GM19023 (cell line): ENCODE measurements at regions not wholly inside any gene's neighbourhood (a gene's known extent, or its start where the extent isn't known, plus 50 kb on each side); places are given as distances from the start of the nearest gene placed in this dataset.

Experiments used
- ATAC-seq: cut with Tn5 transposase; IDR thresholded peaks from one replicate; pipeline ENCODE4 v1.9.1; 2021; ENCODE audit warnings: mild to moderate bottlenecking, moderate library complexity; ENCODE audit not compliant: unreplicated experiment

- ATAC-seq, result no peak
Observed at GRCh38 chr9:105143136-105143430, 101.4 kb upstream of the SLC44A1 start.

GRCh38 chr9:105144076-105144475, 100.4 kb upstream of the SLC44A1 start:
- no peak for ATAC-seq

DNA sequence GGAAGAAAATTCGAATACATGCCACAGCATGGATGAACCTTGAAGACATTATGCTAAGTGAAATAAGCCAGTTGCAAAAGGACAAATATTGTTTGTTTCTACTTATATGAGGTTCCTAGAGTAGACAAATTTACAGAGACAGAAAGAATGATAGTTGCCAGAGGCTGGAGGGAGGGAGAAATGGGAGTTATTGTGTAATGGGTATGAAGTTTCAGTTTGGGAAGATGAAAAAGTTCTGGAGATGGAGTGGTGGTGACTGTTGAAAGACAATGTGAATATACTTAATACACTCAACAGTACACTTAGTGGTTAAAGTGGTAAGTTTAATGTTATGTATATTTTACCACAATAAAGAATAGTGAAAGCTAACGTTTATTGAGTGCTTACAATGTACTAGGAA, 99.6 kb upstream of the SLC44A1 start:
- ATAC-seq, result no peak

- ATAC-seq, result no peak
Observed at GRCh38 chr9:105146677-105147076, 97.8 kb upstream of the SLC44A1 start.

GRCh38 chr9:105147110-105147871, 97.2 kb upstream of the SLC44A1 start:
- no peak for ATAC-seq

GRCh38 chr9:105148328-105149006, 96.0 kb upstream of the SLC44A1 start:
- ATAC-seq, result no peak

DNA sequence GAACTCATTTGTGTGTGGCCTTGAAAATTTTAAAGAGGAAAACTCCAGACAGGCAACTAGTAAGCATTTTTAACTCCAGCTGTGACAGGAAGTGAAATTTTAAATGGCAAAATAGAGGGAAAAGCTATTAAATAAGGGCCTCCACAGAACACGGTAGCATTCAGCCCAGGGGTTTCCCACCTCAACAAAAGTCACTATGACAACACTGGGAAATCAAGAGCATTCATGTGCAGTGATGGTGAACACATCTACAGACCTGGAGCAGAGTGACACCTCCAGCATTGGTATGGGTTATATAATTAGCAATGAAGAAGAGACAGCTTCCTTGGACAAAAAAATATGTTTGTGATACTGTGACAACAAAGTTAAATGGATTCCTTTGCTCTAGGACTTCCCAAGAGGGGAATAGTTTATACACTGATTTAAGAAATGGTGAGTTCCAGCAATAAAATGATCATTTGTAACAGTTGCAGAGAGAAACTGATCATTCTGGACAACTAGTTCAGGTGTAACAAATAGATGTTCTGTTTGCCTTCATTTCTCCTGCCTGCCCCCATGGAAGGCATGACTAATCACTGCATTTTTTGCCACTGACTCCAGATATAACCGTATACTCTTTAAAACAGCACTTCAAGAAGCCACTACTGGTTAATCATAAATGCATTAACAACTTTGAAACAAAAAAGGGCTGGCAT, 93.3 kb upstream of the SLC44A1 start:
- peak; percentile 77 for ATAC-seq

DNA sequence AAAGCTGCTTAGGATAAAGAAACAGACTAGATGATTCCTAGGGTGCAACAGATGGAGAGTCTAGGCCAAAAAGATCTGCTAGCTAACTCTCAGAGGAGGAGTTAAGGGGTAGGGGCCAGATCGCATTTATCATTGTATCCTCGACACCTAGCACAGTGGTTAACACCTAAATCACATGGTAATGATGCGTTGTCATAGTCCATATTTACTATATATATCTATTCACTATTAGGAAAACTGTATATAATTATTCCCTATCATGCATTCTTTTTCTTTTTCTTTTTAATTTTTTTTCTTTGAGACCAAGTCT, 92.8 kb upstream of the SLC44A1 start:
- ATAC-seq, result no peak

DNA sequence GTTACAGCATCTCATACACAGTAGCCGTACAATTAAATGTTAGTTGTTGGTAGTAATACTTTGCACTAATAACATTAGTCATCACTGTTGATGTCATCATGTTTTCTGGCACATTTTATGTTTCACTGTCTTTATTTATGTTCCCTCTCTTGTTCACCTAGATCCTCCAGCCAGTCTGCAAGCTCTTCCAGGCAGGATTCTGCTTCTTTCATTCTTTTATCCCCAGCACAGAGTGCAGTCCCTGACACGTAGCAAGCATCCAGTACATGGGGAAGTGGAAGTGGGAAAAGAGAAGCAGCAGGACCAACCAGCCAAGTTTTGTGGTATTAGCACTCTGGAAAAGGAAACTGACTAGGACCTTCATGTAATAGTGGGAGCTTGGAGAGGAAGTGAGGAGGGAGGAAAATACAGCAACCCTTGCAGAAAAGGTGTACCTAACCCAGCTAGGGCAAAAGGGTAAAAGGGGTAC, 89.7 kb upstream of the SLC44A1 start:
- ATAC-seq, result no peak

DNA sequence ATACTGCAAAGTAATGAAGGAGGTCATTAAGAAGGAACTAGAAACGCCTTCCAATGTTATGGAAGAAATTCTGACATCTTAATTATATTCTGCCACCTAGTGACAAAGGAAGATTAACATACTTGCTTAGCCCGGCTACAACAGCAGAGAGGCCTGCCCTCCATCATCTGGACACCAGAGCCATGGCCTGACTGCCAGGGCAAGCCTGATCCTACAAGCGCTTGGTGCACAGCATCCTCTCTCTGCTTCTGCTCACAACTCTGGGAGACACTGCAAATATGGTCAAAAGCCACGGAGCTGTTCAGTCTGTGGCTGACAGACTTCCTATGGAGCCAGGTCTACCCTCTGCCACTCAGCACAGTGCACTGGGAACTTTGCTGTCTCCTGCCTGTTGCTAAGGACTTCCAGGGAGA, 87.3 kb upstream of the SLC44A1 start:
- ATAC-seq, result no peak

DNA sequence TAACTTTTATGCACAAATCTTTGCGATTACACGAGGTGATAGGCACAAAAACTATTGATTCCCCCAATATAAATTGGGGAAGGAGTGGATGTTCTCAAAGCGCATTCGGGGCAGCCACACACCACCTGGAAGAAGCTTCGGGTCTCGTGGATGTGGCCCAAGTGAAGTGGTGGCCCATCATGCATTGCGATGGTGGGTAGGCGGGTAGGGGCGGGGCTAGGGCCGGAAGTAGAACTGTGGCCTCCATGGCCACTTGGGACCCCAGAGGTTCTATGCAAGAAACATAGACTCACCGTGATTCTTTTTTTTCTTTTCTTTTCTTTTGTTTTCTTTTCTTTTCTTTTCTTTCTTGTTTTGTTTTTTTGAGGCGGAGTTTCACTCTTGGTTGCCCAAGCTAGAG, 86.4 kb upstream of the SLC44A1 start:
- ATAC-seq, result no peak

- ATAC-seq, result no peak
Observed at GRCh38 chr9:105158898-105159297, 85.6 kb upstream of the SLC44A1 start.

DNA sequence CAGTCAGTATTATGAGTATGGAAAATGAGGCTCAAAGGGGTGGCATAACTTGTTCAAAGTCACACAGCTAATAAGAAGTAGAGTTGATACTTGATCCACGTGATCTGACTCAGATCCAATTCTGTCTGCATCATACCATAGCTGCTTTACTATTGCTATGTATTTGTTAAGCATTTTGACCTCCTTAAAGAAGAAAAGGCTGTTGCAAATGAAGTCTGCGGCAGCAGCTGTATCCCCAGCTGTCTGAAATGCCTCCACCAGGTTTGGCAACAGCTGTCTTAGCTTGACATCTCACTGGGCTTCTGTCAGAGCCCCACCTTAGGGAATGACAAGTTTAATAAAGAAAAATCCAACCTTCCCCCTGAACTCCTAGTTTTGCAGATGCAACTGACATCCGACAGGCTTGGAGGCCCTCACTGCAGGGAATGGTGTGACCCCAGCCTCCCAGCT, 75.6 kb upstream of the SLC44A1 start:
- ATAC-seq, result no peak

- no peak for ATAC-seq
Observed at GRCh38 chr9:105171076-105171475, 73.4 kb upstream of the SLC44A1 start.

DNA sequence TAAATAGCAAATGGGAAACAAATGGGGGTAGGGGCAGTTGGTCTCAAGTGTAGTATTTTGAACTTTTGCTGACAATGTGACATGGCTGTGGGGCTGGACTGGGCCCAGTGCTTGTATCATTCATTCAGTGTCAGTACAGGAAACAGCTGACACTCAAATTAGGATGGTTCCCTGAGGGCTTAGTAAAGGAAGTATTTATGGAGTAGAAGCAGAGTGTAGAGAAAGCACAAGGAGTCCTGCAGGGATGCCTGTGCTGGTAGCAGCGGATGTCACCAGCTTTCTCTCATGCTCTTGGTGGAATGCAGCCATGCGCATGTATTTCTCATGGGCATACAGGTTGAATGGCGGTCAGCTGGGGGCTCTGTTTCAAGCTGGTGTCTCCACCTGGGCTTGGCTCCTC, 72.9 kb upstream of the SLC44A1 start:
- no peak for ATAC-seq

DNA sequence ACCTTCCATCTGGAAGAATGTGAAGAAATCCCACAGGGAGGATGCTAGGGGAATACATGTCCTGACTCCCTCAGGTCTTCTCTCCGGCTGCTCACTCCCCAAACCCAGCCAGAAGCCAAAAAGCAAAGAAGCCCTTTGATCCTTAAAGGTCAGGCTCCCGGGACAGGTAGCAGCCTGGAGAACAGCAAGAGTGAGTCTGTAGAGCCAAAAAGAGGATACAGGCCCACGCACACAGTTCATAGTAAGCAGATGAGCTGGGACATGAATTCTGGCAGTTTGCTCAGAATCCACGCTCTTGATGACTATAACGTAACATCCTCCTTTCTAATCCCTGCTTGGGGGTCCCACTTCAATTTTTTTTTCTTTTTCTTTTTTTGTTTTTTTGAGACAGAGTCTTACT, 72.0 kb upstream of the SLC44A1 start:
- ATAC-seq, result no peak

DNA sequence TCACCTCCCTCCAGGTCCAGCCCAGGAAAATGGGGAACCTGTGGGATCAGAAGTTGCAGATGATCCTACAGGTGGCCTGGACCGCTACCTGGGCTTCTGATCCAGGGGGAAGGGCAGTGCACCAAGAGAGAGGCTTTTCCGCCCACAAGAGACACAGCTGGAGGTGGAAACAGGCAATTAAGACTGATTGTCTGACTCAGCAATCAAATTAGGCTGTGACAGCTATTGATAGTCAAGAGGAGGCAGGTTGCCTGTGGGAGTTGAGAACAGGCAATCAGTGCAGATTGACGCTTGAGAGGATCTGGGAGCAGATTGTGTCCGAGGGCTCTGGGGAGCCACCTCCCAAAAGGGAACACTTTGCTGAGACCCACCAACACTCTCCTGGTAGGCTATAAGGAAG, 71.1 kb upstream of the SLC44A1 start:
- no peak for ATAC-seq

GRCh38 chr9:105173826-105174225, 70.6 kb upstream of the SLC44A1 start:
- no peak for ATAC-seq

DNA sequence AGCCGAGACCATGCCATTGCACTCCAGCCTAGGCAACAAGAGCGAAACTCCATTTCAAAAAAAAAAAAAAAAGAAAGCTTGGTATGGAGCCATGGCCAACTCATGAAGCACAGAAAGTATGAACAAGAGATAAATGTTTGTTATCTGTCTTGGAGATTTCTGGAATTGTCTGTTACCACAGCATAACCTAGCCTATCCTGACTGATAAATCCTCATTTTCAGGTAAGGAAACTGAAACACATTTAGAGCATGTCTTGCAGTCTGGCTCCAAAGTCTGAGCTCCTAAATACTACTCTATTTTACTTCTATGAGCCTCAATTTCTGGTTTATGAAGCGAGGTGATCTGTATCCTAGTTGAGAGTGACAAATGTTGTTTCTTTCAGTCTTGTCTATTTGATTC, 68.3 kb upstream of the SLC44A1 start:
- ATAC-seq, result no peak

- no peak for ATAC-seq
Observed at GRCh38 chr9:105178076-105178475, 66.4 kb upstream of the SLC44A1 start.

- no peak for ATAC-seq
Observed at GRCh38 chr9:105187781-105188180, 56.7 kb upstream of the SLC44A1 start.

GRCh38 chr9:105188746-105189145, 55.7 kb upstream of the SLC44A1 start:
- ATAC-seq, result no peak
